PC-3 (cell line): ENCODE measurements at regions not wholly inside any gene's neighbourhood (a gene's known extent, or its start where the extent isn't known, plus 50 kb on each side); places are given as distances from the start of the nearest gene placed in this dataset.

Source experiments
- EZH2 ChIP-seq: fragments of 300-600 bp; sonication (generic); IDR thresholded peaks from one replicate; pipeline ENCODE4 v1.6.1; 2017; ENCODE audit warnings: antibody characterized with exemption, mild to moderate bottlenecking, low read length; ENCODE audit not compliant: unreplicated experiment
- TF ChIP-seq, protein P1 (sequence below): fragments of 300-600 bp; sonication (generic); conservative IDR thresholded peaks from 2 replicates; pipeline ENCODE4 v1.5.1; 2017; ENCODE audit warnings: antibody characterized with exemption, low read depth, mild to moderate bottlenecking, low read length

DNA sequence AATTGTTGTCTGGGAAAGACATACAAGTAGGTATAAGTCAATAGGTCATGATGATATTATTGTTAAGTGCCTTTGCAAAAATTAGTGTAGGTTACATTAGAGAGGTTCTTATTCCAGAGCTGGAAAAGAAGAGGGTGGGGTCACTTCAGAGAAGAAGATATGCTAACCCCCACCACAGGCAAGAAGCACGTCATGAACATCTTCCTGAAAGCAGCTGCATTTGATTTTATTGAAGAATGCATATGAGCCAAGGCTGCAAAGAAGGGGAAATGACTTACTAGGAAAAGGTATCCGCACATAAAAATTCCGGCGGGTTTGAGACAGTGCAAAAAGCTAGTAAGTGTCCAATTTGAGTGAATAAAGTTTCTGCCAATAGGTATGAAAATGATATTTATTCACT lies 195.3 kb upstream of the CDH2 start:
- TF ChIP-seq EZH2, result no peak
- TF ChIP-seq, protein P1, sequence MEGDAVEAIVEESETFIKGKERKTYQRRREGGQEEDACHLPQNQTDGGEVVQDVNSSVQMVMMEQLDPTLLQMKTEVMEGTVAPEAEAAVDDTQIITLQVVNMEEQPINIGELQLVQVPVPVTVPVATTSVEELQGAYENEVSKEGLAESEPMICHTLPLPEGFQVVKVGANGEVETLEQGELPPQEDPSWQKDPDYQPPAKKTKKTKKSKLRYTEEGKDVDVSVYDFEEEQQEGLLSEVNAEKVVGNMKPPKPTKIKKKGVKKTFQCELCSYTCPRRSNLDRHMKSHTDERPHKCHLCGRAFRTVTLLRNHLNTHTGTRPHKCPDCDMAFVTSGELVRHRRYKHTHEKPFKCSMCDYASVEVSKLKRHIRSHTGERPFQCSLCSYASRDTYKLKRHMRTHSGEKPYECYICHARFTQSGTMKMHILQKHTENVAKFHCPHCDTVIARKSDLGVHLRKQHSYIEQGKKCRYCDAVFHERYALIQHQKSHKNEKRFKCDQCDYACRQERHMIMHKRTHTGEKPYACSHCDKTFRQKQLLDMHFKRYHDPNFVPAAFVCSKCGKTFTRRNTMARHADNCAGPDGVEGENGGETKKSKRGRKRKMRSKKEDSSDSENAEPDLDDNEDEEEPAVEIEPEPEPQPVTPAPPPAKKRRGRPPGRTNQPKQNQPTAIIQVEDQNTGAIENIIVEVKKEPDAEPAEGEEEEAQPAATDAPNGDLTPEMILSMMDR, result no peak
